Activated naive CD4-positive, alpha-beta T cell treated with anti-CD3 and anti-CD28 coated beads, Interleukin-2, amount 50 U/mL, for 24 hours (primary cell): ENCODE measurements at regions not wholly inside any gene's neighbourhood (a gene's known extent, or its start where the extent isn't known, plus 50 kb on each side); places are given as distances from the start of the nearest gene placed in this dataset.

Experiments used
- H3K27ac Mint-ChIP-seq: one replicate; pipeline ENCODE4 v1.8.0; 2021; ENCODE audit warnings: mild to moderate bottlenecking, mixed read lengths
- H3K27me3 Mint-ChIP-seq: one replicate; pipeline ENCODE4 v1.8.0; 2021; ENCODE audit warnings: mixed read lengths
- H3K36me3 Mint-ChIP-seq: one replicate; pipeline ENCODE4 v1.8.0; 2021; ENCODE audit warnings: mixed read lengths
- H3K4me1 Mint-ChIP-seq: one replicate; pipeline ENCODE4 v1.8.0; 2021; ENCODE audit warnings: mixed read lengths
- H3K4me3 Mint-ChIP-seq: one replicate; pipeline ENCODE4 v1.8.0; 2021; ENCODE audit warnings: mild to moderate bottlenecking, mixed read lengths
- H3K9me3 Mint-ChIP-seq: one replicate; pipeline ENCODE4 v1.8.0; 2021; ENCODE audit warnings: mixed read lengths

GRCh38 chr3:27840807-27841594 is 118.9 kb upstream of the EOMES start:
- H3K36me3 Mint-ChIP-seq: no peaks in the 10 kb centered on the region
- peaks cover 15% of the 10 kb centered on the region for H3K4me1 Mint-ChIP-seq
- no peak overlapping the region for H3K27ac Mint-ChIP-seq
- no peaks in the 10 kb centered on the region for H3K27me3 Mint-ChIP-seq
- no peak overlapping the region for H3K4me3 Mint-ChIP-seq
- H3K9me3 Mint-ChIP-seq: no peaks in the 10 kb centered on the region

GRCh38 chr3:27844052-27844675 is 122.0 kb upstream of the EOMES start:
- H3K4me1 Mint-ChIP-seq: peaks cover 23% of the 10 kb centered on the region
- H3K4me3 Mint-ChIP-seq: no peak overlapping the region
- H3K9me3 Mint-ChIP-seq: peaks cover 3% of the 10 kb centered on the region
- H3K27me3 Mint-ChIP-seq: peaks cover 1% of the 10 kb centered on the region
- peak overlapping the region; percentile 7 for H3K27ac Mint-ChIP-seq
- no peaks in the 10 kb centered on the region for H3K36me3 Mint-ChIP-seq

- Mint-ChIP-seq H3K9me3 (peaks cover 3% of the 10 kb centered on the region), H3K27me3 (peaks cover 1% of the 10 kb centered on the region), H3K4me3 (no peak overlapping the region), H3K27ac (no peak overlapping the region), H3K4me1 (peaks cover 23% of the 10 kb centered on the region), H3K36me3 (peaks cover 4% of the 10 kb centered on the region)
Measured at GRCh38 chr3:27847697-27848096, 125.6 kb upstream of the EOMES start.

- Mint-ChIP-seq H3K36me3 (peaks cover 8% of the 10 kb centered on the region), H3K9me3 (peaks cover 3% of the 10 kb centered on the region), H3K27ac (no peak overlapping the region), H3K27me3 (peaks cover 1% of the 10 kb centered on the region), H3K4me3 (no peak overlapping the region), H3K4me1 (peaks cover 14% of the 10 kb centered on the region)
Measured at GRCh38 chr3:27848826-27849225, 126.7 kb upstream of the EOMES start.

GRCh38 chr3:27859821-27860220 is 137.7 kb upstream of the EOMES start:
- H3K4me3 Mint-ChIP-seq: no peak overlapping the region
- no peaks in the 10 kb centered on the region for H3K27me3 Mint-ChIP-seq
- H3K4me1 Mint-ChIP-seq: peaks cover 51% of the 10 kb centered on the region
- H3K9me3 Mint-ChIP-seq: no peaks in the 10 kb centered on the region
- peaks cover 5% of the 10 kb centered on the region for H3K36me3 Mint-ChIP-seq
- no peak overlapping the region for H3K27ac Mint-ChIP-seq

GRCh38 chr3:27861046-27862036 is 139.2 kb upstream of the EOMES start:
- H3K36me3 Mint-ChIP-seq: peaks cover 5% of the 10 kb centered on the region
- H3K4me1 Mint-ChIP-seq: peaks cover 51% of the 10 kb centered on the region
- peak overlapping the region; percentile 81 for H3K27ac Mint-ChIP-seq
- H3K4me3 Mint-ChIP-seq: peak overlapping the region; percentile 37
- H3K27me3 Mint-ChIP-seq: no peaks in the 10 kb centered on the region
- no peaks in the 10 kb centered on the region for H3K9me3 Mint-ChIP-seq

GRCh38 chr3:27865731-27866130 is 143.6 kb upstream of the EOMES start:
- Mint-ChIP-seq H3K4me3 (no peak overlapping the region), H3K36me3 (peaks cover 9% of the 10 kb centered on the region), H3K9me3 (peaks cover 22% of the 10 kb centered on the region), H3K27me3 (no peaks in the 10 kb centered on the region), H3K4me1 (peaks cover 29% of the 10 kb centered on the region), H3K27ac (no peak overlapping the region)

GRCh38 chr3:27869152-27869551 is 147.0 kb upstream of the EOMES start:
- H3K27ac Mint-ChIP-seq: peak overlapping the region; percentile 66
- peaks cover 9% of the 10 kb centered on the region for H3K36me3 Mint-ChIP-seq
- no peaks in the 10 kb centered on the region for H3K4me1 Mint-ChIP-seq
- H3K9me3 Mint-ChIP-seq: peaks cover 22% of the 10 kb centered on the region
- H3K4me3 Mint-ChIP-seq: no peak overlapping the region
- no peaks in the 10 kb centered on the region for H3K27me3 Mint-ChIP-seq

GRCh38 chr3:27877061-27878013 is 155.2 kb upstream of the EOMES start:
- H3K27ac Mint-ChIP-seq: peak overlapping the region; percentile 86
- peaks cover 68% of the 10 kb centered on the region for H3K4me1 Mint-ChIP-seq

GRCh38 chr3:27878014-27878383 is 155.9 kb upstream of the EOMES start:
- Mint-ChIP-seq H3K4me1 (peaks cover 75% of the 10 kb centered on the region), H3K36me3 (peaks cover 2% of the 10 kb centered on the region), H3K27me3 (no peaks in the 10 kb centered on the region), H3K4me3 (peak overlapping the region; percentile 40), H3K27ac (peak overlapping the region; percentile 86), H3K9me3 (peaks cover 5% of the 10 kb centered on the region)

More at GRCh38 chr3:27877061-27878013, 155.2 kb upstream of the EOMES start:
- no peaks in the 10 kb centered on the region for H3K27me3 Mint-ChIP-seq
- peaks cover 5% of the 10 kb centered on the region for H3K9me3 Mint-ChIP-seq
- H3K36me3 Mint-ChIP-seq: peaks cover 2% of the 10 kb centered on the region
- peak overlapping the region; percentile 40 for H3K4me3 Mint-ChIP-seq

- Mint-ChIP-seq H3K27me3 (no peaks in the 10 kb centered on the region), H3K4me1 (peaks cover 85% of the 10 kb centered on the region), H3K4me3 (peak overlapping the region; percentile 88), H3K27ac (peak overlapping the region; percentile 96), H3K9me3 (peaks cover 5% of the 10 kb centered on the region), H3K36me3 (peaks cover 2% of the 10 kb centered on the region)
Measured at GRCh38 chr3:27880969-27881892, 159.1 kb upstream of the EOMES start.

GRCh38 chr3:27883266-27883665 is 161.1 kb upstream of the EOMES start:
- peaks cover 5% of the 10 kb centered on the region for H3K9me3 Mint-ChIP-seq
- H3K27me3 Mint-ChIP-seq: no peaks in the 10 kb centered on the region
- H3K36me3 Mint-ChIP-seq: no peaks in the 10 kb centered on the region
- no peak overlapping the region for H3K4me3 Mint-ChIP-seq
- H3K4me1 Mint-ChIP-seq: peaks cover 64% of the 10 kb centered on the region
- peak overlapping the region; percentile 92 for H3K27ac Mint-ChIP-seq

- Mint-ChIP-seq H3K9me3 (no peaks in the 10 kb centered on the region), H3K4me1 (peaks cover 42% of the 10 kb centered on the region), H3K36me3 (peaks cover 1% of the 10 kb centered on the region), H3K27ac (no peak overlapping the region), H3K27me3 (no peaks in the 10 kb centered on the region), H3K4me3 (no peak overlapping the region)
Measured at GRCh38 chr3:27885641-27886040, 163.5 kb upstream of the EOMES start.

- Mint-ChIP-seq H3K4me1 (peaks cover 13% of the 10 kb centered on the region), H3K36me3 (peaks cover 14% of the 10 kb centered on the region), H3K27ac (no peak overlapping the region), H3K4me3 (no peak overlapping the region), H3K9me3 (peaks cover 12% of the 10 kb centered on the region), H3K27me3 (no peaks in the 10 kb centered on the region)
Measured at GRCh38 chr3:27888562-27888961, 166.4 kb upstream of the EOMES start.
